B cell (primary cell): ENCODE measurements at regions not wholly inside any gene's neighbourhood (a gene's known extent, or its start where the extent isn't known, plus 50 kb on each side); places are given as distances from the start of the nearest gene placed in this dataset.

ENCODE experiments used
- ATAC-seq: fragments of 200-7000 bp; cut with Tn5 transposase; one replicate; pipeline ENCODE4 v1.10.0; 2021; ENCODE audit warnings: low read depth, mild to moderate bottlenecking, moderate number of reproducible peaks, moderate library complexity
- CTCF ChIA-PET: fragments of 350-600 bp; sonication (Branson Sonifier 250); formaldehyde crosslinking; loops from one replicate; lab custom pipeline; 2021; ENCODE audit warnings: antibody characterized with exemption, inconsistent platforms; lab: Charles Lee
- POLR2A ChIA-PET: fragments of 350-600 bp; sonication (Branson Sonifier 250); formaldehyde crosslinking; loops from one replicate; lab custom pipeline; 2021; ENCODE audit warnings: antibody characterized with exemption; lab: Charles Lee
- DNase-seq: peaks from one replicate; pipeline ENCODE4 v3.0.0; 2013
- H2AFZ ChIP-seq: 2 replicates; pipeline ENCODE4 v1.6.1; 2012; ENCODE audit warnings: mild to moderate bottlenecking, low read depth, low read length; ENCODE audit not compliant: insufficient read depth, poor library complexity, severe bottlenecking
- H3K27ac ChIP-seq, 2 donors: 1 replicate in 1 of 2; 2 replicates in 1 of 2; pipeline ENCODE4 v1.5.1; 2012 to 2013; ENCODE audit warnings: low read length in 2 of 2, mild to moderate bottlenecking in 2 of 2, moderate library complexity in 1 of 2
- H3K27me3 ChIP-seq, 4 experiments: fragments of 200-600 bp in 1 of 4; sonication (generic) in 1 of 4; replicated peaks in 1 of 4; 1 replicate in 2 of 4; 2 replicates in 2 of 4; pipeline versions ENCODE4 v1.6.1 to v1.7.0; 2013 to 2016; ENCODE audit warnings: low read length in 3 of 4, mild to moderate bottlenecking in 2 of 4, mixed read lengths in 1 of 4, moderate library complexity in 1 of 4; ENCODE audit not compliant: insufficient read depth in 4 of 4, control insufficient read depth in 3 of 4; ENCODE audit errors: control extremely low read depth in 1 of 4
- H3K36me3 ChIP-seq, 2 experiments: replicated peaks in 1 of 2; 1 replicate in 1 of 2; 2 replicates in 1 of 2; pipeline versions ENCODE4 v1.6.1 to v1.7.1; 2013; ENCODE audit warnings: low read length in 1 of 2; ENCODE audit not compliant: insufficient read depth in 2 of 2, control insufficient read depth in 1 of 2; ENCODE audit errors: control extremely low read depth in 1 of 2, extremely low read depth in 1 of 2
- H3K4me1 ChIP-seq, 2 donors: fragments of 200-600 bp in 1 of 2; sonication (generic) in 1 of 2; 1 replicate in 1 of 2; 2 replicates in 1 of 2; pipeline versions ENCODE4 v1.5.1 to v1.6.1; 2013 to 2017; ENCODE audit warnings: low read length in 2 of 2; ENCODE audit not compliant: control insufficient read depth in 2 of 2, insufficient read depth in 2 of 2
- H3K4me2 ChIP-seq: replicated peaks from 2 replicates; pipeline ENCODE3; 2012; ENCODE audit warnings: mild to moderate bottlenecking, low read depth, low read length; ENCODE audit not compliant: poor library complexity, severe bottlenecking
- H3K4me3 ChIP-seq, 5 experiments: fragments of 200-600 bp in 1 of 5; sonication (generic) in 1 of 5; 1 replicate in 3 of 5; 2 replicates in 2 of 5; pipeline versions ENCODE4 v1.5.1 to v1.7.0; 2011 to 2016; ENCODE audit warnings: low read length in 4 of 5, mild to moderate bottlenecking in 4 of 5, low read depth in 2 of 5, control low read depth in 1 of 5, moderate library complexity in 1 of 5; ENCODE audit not compliant: insufficient read depth in 1 of 5; ENCODE audit errors: control extremely low read depth in 1 of 5, extremely low read depth in 1 of 5
- H3K79me2 ChIP-seq: fragments of 200-600 bp; sonication (generic); one replicate; pipeline ENCODE4 v1.6.0; 2016; ENCODE audit warnings: low read length; ENCODE audit not compliant: control insufficient read depth, insufficient read depth
- H3K9ac ChIP-seq: fragments of 200-600 bp; sonication (generic); 2 replicates; pipeline ENCODE4 v1.6.1; 2017; ENCODE audit warnings: mild to moderate bottlenecking, low read length, moderate library complexity
- H3K9me3 ChIP-seq, 3 donors: one replicate each; pipeline versions ENCODE4 v1.6.1 to v1.7.1; 2013; ENCODE audit warnings: low read length in 2 of 3; ENCODE audit not compliant: control insufficient read depth in 2 of 3, insufficient read depth in 1 of 3; ENCODE audit errors: control extremely low read depth in 1 of 3
- H4K20me1 ChIP-seq: 2 replicates; pipeline ENCODE4 v1.6.0; 2012; ENCODE audit warnings: mild to moderate bottlenecking, low read length; ENCODE audit not compliant: insufficient read depth, control insufficient read depth, poor library complexity, severe bottlenecking
- H3K27ac Mint-ChIP-seq: one replicate; pipeline ENCODE4 v1.8.0; 2021; ENCODE audit warnings: mixed read lengths
- H3K27me3 Mint-ChIP-seq: one replicate; pipeline ENCODE4 v1.8.0; 2021; ENCODE audit warnings: mixed read lengths
- H3K4me1 Mint-ChIP-seq: one replicate; pipeline ENCODE4 v1.8.0; 2021; ENCODE audit warnings: mixed read lengths
- H3K4me3 Mint-ChIP-seq: one replicate; pipeline ENCODE4 v1.8.0; 2021; ENCODE audit warnings: mixed read lengths
- H3K9me3 Mint-ChIP-seq: one replicate; pipeline ENCODE4 v1.8.0; 2022; ENCODE audit warnings: mixed read lengths; ENCODE audit not compliant: insufficient read depth
- EZH2 ChIP-seq: IDR thresholded peaks from 2 replicates; pipeline ENCODE4 v1.6.1; 2012; ENCODE audit warnings: borderline replicate concordance, low read depth, mild to moderate bottlenecking, moderate library complexity, low read length; ENCODE audit not compliant: insufficient read depth, poor library complexity, severe bottlenecking
- WGBS: methylation state at CpG from one replicate; pipeline ENCODE4 v1.1.5; 2013; ENCODE audit warnings: missing lambda C conversion rate; ENCODE audit not compliant: insufficient coverage; 5-methylcytosine and 5-hydroxymethylcytosine counted together
- intact Hi-C: fragments of 100-400 bp; cut with micrococcal nuclease; formaldehyde crosslinking; loops from one replicate; pipeline ENCODE4 v1.10.0; 2022
- TF ChIP-seq, protein P1 (sequence below): fragments of 200-600 bp; IDR thresholded peaks from one replicate; pipeline ENCODE4 v1.8.0; 2022; ENCODE audit warnings: antibody characterized with exemption, mild to moderate bottlenecking

DNA sequence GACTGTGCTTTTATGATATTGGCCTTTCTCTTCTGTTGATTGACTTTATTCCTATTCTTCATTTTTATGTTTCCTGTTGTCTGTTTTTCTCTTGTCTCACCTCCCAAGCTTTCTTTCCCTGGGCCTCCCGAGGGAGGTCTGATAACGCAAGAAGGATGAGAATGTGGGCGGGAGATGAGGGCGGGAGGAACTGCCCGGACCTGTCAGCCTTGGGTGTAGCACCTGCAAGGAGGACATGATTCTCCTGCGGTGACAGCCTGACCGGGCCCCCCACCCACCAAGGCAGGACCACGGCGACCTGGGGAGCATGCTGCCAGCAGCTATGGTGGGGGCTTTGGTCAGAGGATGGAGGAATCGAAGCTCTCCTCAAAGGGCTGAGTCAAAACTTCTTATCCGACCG, 86.9 kb downstream of the PLEKHG1 start:
- Mint-ChIP-seq H3K27ac (peak overlapping the region; percentile 84), H3K9me3 (no peaks in the 10 kb centered on the region), H3K4me1 (peaks cover 92% of the 10 kb centered on the region), H3K4me3 (peak overlapping the region; percentile 74), H3K27me3 (no peaks in the 10 kb centered on the region)
- intact Hi-C loops, result no loop called here
- WGBS, result 80% methylated on average over 6 of the region's 12 CpGs
- peaks cover 87 to 97% of the 10 kb centered on the region in 2 donors for H3K4me1 ChIP-seq
- peaks cover 0 to 3% (median 0%) of the 10 kb centered on the region in 3 donors for H3K9me3 ChIP-seq
- CTCF ChIA-PET, result interaction anchor here (0.5 to 4.9 kb wide), 20 partner anchors 8 to 638 kb away, joined by 3 to 22 read pairs (median 5); partner anchors contain the start of gene PLEKHG1
- H3K9ac ChIP-seq, result no peak overlapping the region
- no peak overlapping the region for H2AFZ ChIP-seq
- H3K36me3 ChIP-seq, result peaks cover 0 to 7% of the 10 kb centered on the region in 2 experiments
- no peak for ATAC-seq
- H3K27ac ChIP-seq, result peak overlapping the region; percentile 31 to 96
- H3K4me3 ChIP-seq, result no peak overlapping the region
- peak overlapping the region; percentile 59 for H3K4me2 ChIP-seq
- no peak for DNase-seq
- POLR2A ChIA-PET, result no interaction called here
- H4K20me1 ChIP-seq, result no peaks in the 10 kb centered on the region
- TF ChIP-seq, protein P1, sequence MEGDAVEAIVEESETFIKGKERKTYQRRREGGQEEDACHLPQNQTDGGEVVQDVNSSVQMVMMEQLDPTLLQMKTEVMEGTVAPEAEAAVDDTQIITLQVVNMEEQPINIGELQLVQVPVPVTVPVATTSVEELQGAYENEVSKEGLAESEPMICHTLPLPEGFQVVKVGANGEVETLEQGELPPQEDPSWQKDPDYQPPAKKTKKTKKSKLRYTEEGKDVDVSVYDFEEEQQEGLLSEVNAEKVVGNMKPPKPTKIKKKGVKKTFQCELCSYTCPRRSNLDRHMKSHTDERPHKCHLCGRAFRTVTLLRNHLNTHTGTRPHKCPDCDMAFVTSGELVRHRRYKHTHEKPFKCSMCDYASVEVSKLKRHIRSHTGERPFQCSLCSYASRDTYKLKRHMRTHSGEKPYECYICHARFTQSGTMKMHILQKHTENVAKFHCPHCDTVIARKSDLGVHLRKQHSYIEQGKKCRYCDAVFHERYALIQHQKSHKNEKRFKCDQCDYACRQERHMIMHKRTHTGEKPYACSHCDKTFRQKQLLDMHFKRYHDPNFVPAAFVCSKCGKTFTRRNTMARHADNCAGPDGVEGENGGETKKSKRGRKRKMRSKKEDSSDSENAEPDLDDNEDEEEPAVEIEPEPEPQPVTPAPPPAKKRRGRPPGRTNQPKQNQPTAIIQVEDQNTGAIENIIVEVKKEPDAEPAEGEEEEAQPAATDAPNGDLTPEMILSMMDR, result no peak
- no peak for TF ChIP-seq EZH2
- no peaks in the 10 kb centered on the region for H3K27me3 ChIP-seq
- peaks cover 86% of the 10 kb centered on the region for H3K79me2 ChIP-seq

- peaks cover 86% of the 10 kb centered on the region for H3K79me2 ChIP-seq
- DNase-seq (no peak), ATAC-seq (no peak)
- intact Hi-C loops, result no loop called here
- TF ChIP-seq EZH2, result no peak
- TF ChIP-seq, protein P1, result no peak
- Mint-ChIP-seq H3K9me3 (no peaks in the 10 kb centered on the region), H3K27me3 (no peaks in the 10 kb centered on the region), H3K27ac (peak overlapping the region; percentile 87), H3K4me1 (peaks cover 92% of the 10 kb centered on the region), H3K4me3 (peak overlapping the region; percentile 74)
- 76% methylated on average over 3 of the region's 6 CpGs for WGBS
- POLR2A ChIA-PET, result interaction anchor here (0.5 to 0.7 kb wide), 2 partner anchors 44 to 70 kb away, joined by 3 to 4 read pairs; no protein-coding TSS in a partner anchor
- no peak overlapping the region for H3K9ac ChIP-seq
- peaks cover under 1 to 6% of the 10 kb centered on the region in 2 experiments for H3K36me3 ChIP-seq
- H4K20me1 ChIP-seq, result no peaks in the 10 kb centered on the region
- peak overlapping the region in 1 of 2 donors; percentile 96 for H3K27ac ChIP-seq
- peak overlapping the region; percentile 59 for H3K4me2 ChIP-seq
- CTCF ChIA-PET, result interaction anchor here (0.8 to 4.9 kb wide), 9 partner anchors 9 to 270 kb away, joined by 3 to 22 read pairs (median 7); partner anchors contain the start of gene PLEKHG1
- H3K4me3 ChIP-seq, result no peak overlapping the region
- peak overlapping the region; percentile 5 for H2AFZ ChIP-seq
- H3K27me3 ChIP-seq, result no peaks in the 10 kb centered on the region
- H3K9me3 ChIP-seq, result peaks cover 0 to 3% (median 0%) of the 10 kb centered on the region in 3 donors
- H3K4me1 ChIP-seq, result peaks cover 86 to 97% of the 10 kb centered on the region in 2 donors
These were observed 87.8 kb downstream of the PLEKHG1 start for GRCh38 chr6:150687508-150687907.
